Left kidney (tissue), 1 donor: ENCODE measurements at regions not wholly inside any gene's neighbourhood (a gene's known extent, or its start where the extent isn't known, plus 50 kb on each side); places are given as distances from the start of the nearest gene placed in this dataset.
A peak's percentile ranks its signal among the peaks of the same experiment; 100 is the strongest.
"Not testable (repeated sequence)": the region's sequence is repeated elsewhere in the genome, so short reads cannot be mapped to it uniquely, and the experiment has no call there.

Experiments used
- DNase-seq: peaks from one replicate; pipeline ENCODE4 v3.0.0-alpha.2; 2013

GRCh38 chr9:68593760-68594159 is 53.1 kb upstream of the TMEM252 start:
- DNase-seq, result not testable (repeated sequence)

- DNase-seq, result no peak
Measured at GRCh38 chr9:68595868-68596267, 55.2 kb upstream of the TMEM252 start.

- no peak for DNase-seq
Measured at GRCh38 chr9:68597362-68597997, 56.8 kb upstream of the TMEM252 start.

GRCh38 chr9:68599826-68600225 is 59.1 kb upstream of the TMEM252 start:
- DNase-seq, result no peak

GRCh38 chr9:68601081-68601480 is 60.4 kb upstream of the TMEM252 start:
- no peak for DNase-seq

- DNase-seq, result no peak
Measured at GRCh38 chr9:68603371-68603770, 62.7 kb upstream of the TMEM252 start.

- no peak for DNase-seq
Measured at GRCh38 chr9:68608763-68609162, 68.1 kb upstream of the TMEM252 start.

- DNase-seq, result peak; percentile 47
Measured at GRCh38 chr9:68609901-68610415, 69.3 kb upstream of the TMEM252 start.

- no peak for DNase-seq
Measured at GRCh38 chr9:68614121-68614520, 73.4 kb upstream of the TMEM252 start.

GRCh38 chr9:68617011-68617410 is 76.3 kb upstream of the TMEM252 start:
- not testable (repeated sequence) for DNase-seq

- no peak for DNase-seq
Measured at GRCh38 chr9:68619072-68619471, 78.4 kb upstream of the TMEM252 start.

GRCh38 chr9:68619636-68620035 is 79.0 kb upstream of the TMEM252 start:
- DNase-seq, result no peak

GRCh38 chr9:68625559-68625958 is 79.5 kb upstream of the PIP5K1B start:
- DNase-seq, result no peak

- DNase-seq, result no peak
Measured at GRCh38 chr9:68626526-68626925, 78.5 kb upstream of the PIP5K1B start.

GRCh38 chr9:68627104-68627503 is 77.9 kb upstream of the PIP5K1B start:
- DNase-seq, result no peak

- DNase-seq, result no peak
Measured at GRCh38 chr9:68627594-68627993, 77.4 kb upstream of the PIP5K1B start.

- DNase-seq, result no peak
Measured at GRCh38 chr9:68629042-68629441, 76.0 kb upstream of the PIP5K1B start.

- no peak for DNase-seq
Measured at GRCh38 chr9:68631811-68632210, 73.2 kb upstream of the PIP5K1B start.

GRCh38 chr9:68637020-68637419 is 68.0 kb upstream of the PIP5K1B start:
- DNase-seq, result no peak

- not testable (repeated sequence) for DNase-seq
Measured at GRCh38 chr9:68639261-68639660, 65.8 kb upstream of the PIP5K1B start.

GRCh38 chr9:68640421-68641089 is 64.5 kb upstream of the PIP5K1B start:
- no peak for DNase-seq

- no peak for DNase-seq
Measured at GRCh38 chr9:68643901-68644809, 60.9 kb upstream of the PIP5K1B start.

GRCh38 chr9:68644831-68645230 is 60.2 kb upstream of the PIP5K1B start:
- DNase-seq, result no peak
